D721Med (cell line): ENCODE measurements at regions not wholly inside any gene's neighbourhood (a gene's known extent, or its start where the extent isn't known, plus 50 kb on each side); places are given as distances from the start of the nearest gene placed in this dataset.

Experiments
- DNase-seq: peaks from one replicate; pipeline ENCODE4 v3.0.0; 2011; ENCODE audit warnings: low spot score; ENCODE audit not compliant: insufficient read length
- FAIRE-seq: peaks from 2 replicates; lab custom pipeline; 2011; peaks lifted over from hg19 to GRCh38; lab: Jason Lieb, UNC
- CTCF ChIP-seq: IDR thresholded peaks from 2 replicates; pipeline ENCODE4 v1.5.1; 2012; ENCODE audit warnings: mild to moderate bottlenecking, control low read depth; ENCODE audit not compliant: insufficient read depth; ENCODE audit errors: missing control alignments

DNA sequence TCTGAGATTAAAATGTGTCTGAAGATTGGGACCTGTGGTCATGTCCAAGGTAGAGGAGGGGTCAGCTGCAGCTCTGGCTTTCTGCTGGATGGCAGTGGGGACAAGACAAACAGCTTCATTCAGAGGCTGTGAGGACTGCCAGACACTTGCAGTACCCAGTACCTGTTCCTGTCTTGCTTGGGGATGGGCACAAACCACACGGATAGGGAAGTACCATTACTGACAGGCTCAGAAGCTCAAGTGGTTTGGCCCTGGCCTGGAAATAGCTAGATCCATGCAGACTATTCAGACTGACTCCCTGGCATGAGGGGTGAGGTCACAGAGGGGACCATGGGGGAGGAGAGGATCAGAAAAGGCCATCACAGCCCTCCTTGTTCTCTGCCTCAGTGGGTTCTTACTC lies 56.0 kb upstream of the COMTD1 start:
- FAIRE-seq, result no peak
- TF ChIP-seq CTCF, result no peak

DNA sequence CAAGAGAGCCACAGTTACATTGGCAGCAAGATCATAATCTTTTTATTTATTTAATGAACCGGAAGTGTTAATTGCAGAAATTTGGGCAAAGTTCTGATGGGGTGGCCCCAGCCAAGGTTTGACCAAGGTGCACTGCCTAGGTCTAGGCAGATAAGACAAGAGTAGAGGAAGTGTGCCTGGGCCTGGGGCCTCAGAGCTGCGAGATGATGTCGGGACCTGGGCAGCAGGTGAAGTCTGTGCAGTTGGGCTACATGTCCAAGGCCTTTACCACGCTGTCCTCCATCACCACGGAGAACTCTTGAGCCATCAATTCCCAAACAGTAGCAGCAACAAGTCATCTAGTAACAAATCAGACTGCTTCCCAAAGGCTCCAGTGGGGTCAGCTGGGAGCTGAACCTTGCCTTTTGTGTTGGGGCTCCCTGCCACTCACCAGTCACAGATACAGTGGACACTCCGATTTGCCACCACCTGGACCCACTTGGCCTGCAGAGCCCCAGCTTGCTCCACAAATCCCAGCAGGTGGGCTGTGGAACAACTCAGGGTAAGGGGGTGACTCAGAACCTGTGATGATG lies 52.5 kb upstream of the COMTD1 start:
- FAIRE-seq (no peak), DNase-seq (no peak)
- TF ChIP-seq CTCF, result no peak

More for the DNA sequence above, 56.0 kb upstream of the COMTD1 start:
- DNase-seq, result no peak

DNA sequence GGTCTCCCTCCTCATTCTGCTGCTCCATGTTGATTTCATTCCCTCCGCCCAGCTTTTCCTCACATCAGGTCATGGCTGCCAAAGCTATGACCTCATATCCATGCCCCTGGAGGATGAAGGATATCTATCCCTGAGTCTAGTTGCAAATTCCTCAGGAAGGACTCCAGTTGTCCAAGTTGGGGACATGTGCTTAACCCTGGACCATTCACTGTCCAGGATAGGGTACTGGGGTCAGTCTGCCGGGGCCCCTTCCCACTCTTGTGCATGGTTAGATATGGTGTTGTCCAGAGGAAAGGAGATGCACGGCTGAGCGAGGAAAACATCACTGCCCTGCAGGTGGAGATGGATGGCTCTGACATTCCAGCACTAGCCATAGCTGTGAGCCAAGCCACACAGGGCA lies 51.9 kb upstream of the COMTD1 start:
- no peak for TF ChIP-seq CTCF
- DNase-seq, result no peak
- no peak for FAIRE-seq

DNA sequence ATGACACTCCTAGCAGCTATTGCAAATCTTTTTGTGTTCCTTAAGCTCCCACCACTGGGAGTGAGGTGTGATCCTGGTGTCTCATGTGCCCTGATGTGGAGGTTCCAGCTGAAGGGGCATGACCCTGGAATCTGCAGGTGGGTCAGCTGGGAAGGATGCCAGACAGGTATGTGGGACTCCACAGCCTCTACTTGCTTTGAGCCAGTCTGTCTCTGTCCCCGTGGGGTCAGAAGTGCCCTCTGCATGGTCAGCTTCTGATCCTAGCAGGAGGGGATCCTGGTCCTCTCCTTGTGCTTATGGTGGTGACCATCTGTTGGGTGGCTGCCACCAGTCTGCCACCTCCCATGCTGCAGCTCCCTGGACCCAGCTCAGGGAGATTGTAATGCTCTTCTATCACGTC lies 51.1 kb upstream of the COMTD1 start:
- no peak for DNase-seq
- no peak for FAIRE-seq
- no peak for TF ChIP-seq CTCF
